HG03097 (cell line): ENCODE measurements at regions not wholly inside any gene's neighbourhood (a gene's known extent, or its start where the extent isn't known, plus 50 kb on each side); places are given as distances from the start of the nearest gene placed in this dataset.

Experiments
- ATAC-seq: cut with Tn5 transposase; IDR thresholded peaks from one replicate; pipeline ENCODE4 v1.9.1; 2021; ENCODE audit not compliant: unreplicated experiment, low FRiP score

GRCh38 chr20:7378864-7379605 lies 561.2 kb downstream of the HAO1 start:
- no peak for ATAC-seq

- no peak for ATAC-seq
Measured at GRCh38 chr20:7379621-7380220, 560.5 kb downstream of the HAO1 start.

DNA sequence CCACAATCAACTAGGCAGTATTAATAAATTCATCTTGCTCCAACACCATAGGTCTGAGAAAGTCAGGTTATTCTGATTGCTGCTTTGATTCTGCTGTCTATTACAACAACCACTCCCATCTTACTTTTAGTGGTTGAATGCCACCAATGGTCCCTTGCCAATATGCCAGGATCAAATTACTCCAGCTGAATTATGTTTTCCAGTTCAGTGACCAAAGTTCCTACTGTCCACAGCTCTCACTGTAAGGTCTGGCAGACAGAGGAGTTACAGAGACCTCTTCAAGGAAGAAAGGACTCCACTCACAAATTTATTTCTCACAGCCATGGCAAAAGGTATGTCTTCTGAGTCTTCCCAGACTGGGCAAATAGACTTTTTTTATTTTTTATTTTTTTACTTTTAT lies 557.0 kb downstream of the HAO1 start:
- no peak for ATAC-seq

DNA sequence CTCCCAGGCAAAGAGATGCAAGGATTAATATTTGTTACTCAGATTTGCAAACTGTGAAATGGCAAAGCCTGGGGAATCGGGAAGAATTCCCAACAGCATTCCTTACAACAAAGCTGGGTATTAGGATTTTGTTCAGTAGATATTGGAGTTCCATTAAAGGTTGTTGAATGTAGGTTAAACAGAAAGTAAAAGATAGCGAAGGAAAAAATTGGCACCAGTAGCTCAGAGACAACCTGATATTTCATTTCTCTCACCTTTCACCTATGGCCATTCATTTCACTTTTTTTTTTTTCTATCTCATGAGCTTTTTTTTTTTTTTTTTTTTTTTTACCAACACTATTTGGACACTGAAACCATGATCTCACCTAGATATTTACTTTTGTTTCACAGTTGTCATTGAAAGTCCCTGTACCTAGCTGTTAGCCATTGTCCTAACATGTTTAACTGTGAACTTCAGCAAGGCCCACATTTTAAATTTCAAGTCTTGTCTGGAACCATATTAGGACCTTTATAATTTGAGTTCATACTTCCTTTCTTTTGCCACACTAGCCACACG lies 552.5 kb downstream of the HAO1 start:
- ATAC-seq: no peak

GRCh38 chr20:7389216-7389615 lies 551.0 kb downstream of the HAO1 start:
- ATAC-seq: no peak

DNA sequence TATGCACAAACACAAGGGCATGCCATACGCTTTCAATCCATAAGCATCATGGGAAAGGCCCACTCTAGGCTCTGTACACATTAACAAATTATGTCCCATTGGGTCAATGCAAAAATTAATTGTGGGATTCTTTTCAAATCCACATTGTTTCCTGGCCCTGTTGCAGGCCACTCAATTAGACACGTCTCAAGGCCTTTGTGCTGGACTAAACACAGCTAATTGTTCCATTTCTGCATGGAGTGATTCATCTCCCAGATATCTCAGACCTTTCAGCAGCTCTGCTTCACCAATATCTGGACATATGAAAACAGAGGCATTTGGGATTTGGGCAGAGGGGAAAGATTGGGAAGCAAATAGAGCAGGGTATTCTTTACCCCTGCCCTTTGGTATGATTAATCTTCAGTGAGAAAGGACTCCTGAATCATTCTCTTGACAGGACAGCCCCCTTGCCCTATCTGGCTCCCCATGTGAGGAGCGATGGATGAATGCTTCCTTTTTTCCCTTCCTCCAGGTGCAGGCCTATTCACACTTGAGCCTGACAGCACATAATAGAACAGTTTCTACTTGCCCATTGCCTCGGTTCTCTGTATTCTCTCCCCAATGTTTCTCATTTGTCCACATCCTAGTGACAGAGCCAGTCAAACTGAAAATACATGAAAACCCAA lies 547.6 kb downstream of the HAO1 start:
- ATAC-seq: no peak

- no peak for ATAC-seq
Measured at GRCh38 chr20:7399114-7399513, 541.1 kb downstream of the HAO1 start.

DNA sequence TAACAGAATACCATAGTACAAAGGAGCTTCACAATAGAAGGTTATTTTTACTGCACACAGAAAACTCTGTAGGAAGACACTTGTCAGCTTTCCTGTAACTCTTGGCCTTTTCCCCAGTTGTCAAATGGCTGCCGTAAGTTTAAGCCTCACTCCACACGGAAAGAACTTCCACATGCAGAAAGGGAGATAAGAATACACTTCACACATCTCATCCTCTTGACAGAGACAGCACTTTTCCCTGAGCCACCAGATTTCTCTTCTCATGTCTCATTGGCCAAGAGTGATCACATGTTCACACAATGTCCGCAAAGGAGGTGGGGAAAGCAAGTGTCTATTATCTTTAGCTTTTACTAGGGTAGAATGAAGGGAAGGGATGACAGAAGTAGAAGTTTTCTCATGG lies 540.7 kb downstream of the HAO1 start:
- no peak for ATAC-seq

GRCh38 chr20:7406671-7407070 lies 533.6 kb downstream of the HAO1 start:
- no peak for ATAC-seq

DNA sequence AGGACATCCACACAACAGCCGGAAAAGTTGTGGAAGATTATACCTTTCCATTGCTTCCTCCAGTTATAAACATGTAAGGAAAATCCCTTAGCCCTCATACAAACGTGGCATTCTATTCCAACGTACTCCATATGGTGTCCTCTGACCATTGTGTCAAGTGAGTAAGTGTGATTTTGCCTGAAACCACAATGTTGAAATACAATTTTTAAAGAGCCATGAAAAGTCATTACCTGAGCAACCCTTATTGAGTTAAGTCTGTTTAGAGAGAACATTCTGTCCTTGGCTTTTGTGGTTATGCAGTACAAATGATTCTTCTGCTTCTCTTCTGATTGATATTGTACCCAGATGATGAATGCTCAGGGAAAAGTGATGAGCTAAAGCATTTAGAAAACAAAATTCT lies 530.1 kb downstream of the HAO1 start:
- ATAC-seq: no peak

DNA sequence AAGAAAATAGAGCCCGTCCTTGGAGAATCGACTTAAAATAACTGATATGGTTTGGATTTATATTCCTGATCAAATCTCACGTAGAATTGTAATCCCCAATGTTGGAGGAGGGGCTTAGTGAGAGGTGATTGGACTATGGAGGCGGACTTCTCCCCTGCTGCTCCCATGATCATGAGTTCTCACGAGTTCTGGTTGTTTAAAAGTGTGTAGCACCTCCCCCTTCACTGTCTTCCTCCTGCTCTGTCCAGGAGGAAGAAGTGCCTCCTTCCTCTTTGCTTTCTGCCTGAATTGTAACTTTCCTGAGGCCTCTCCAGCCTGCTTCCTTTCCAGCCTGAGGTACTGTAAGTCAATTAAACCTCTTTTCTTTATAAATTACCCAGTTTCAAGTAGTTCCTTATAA lies 529.2 kb downstream of the HAO1 start:
- ATAC-seq: no peak

DNA sequence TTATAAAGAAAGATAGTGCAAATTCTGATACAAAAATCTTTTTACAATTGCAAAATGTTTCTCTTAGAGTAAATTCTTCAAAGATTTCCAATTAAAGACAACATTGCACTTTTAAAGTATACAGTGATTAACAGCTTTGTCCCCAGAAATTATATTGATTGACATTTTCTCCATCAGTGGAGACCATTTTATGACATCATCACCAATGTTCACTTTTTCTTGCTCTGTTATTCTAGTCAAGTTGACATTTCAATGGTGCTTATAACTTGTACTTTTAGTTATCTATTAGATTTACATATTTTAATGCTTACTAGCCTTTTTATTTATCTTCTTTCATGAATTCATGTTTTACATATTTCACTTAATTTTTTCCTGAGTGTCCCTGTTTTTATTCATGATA lies 524.8 kb downstream of the HAO1 start:
- no peak for ATAC-seq

- ATAC-seq: no peak
Measured at GRCh38 chr20:7416382-7416781, 523.9 kb downstream of the HAO1 start.

DNA sequence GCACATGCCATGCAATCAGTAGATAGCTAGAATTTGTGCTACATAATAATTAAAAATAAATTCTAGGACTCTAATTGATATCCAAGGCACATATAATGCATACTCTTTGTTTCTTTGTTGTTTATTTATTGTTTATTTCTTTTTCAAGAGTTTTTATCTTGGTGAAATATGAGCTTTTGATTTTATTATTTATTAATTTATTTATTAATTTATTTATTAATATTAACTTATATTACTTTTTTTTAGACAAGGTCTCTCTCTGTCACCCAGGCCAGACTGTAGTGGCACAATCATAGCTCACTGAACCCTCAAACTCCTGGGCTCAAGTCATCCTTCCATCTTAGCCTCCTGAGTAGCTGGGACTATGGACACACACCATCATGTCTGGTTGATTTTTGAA lies 519.9 kb downstream of the HAO1 start:
- ATAC-seq: no peak

DNA sequence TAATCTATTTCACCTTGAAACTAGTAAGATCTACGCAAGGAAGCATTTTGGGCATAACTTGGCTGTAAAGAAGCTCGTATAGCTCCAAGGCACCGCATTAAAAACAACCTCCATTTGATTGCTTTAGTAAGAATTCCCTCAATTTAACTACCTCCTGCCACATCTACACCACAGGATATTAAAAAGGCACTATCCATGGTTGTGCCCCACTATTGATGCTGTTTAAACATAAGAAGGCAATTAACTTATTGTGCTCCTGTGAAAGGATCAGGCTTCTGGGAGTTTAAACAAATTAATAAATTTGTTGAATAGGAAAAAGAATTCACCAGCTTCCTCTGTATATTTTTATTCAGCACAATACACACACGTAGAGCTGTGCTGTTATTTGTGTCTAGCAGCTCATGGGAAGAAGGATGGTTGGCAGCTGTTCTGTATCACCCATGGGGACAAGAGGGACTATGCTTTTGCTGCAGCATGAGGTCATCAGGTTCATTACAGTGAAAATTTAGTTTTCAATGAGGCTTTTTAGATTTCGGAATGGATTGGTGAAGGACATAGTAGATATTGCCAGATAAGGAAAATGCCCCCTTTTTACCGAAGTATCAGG lies 513.3 kb downstream of the HAO1 start:
- ATAC-seq: no peak

- no peak for ATAC-seq
Measured at GRCh38 chr20:7428946-7429345, 511.3 kb downstream of the HAO1 start.

DNA sequence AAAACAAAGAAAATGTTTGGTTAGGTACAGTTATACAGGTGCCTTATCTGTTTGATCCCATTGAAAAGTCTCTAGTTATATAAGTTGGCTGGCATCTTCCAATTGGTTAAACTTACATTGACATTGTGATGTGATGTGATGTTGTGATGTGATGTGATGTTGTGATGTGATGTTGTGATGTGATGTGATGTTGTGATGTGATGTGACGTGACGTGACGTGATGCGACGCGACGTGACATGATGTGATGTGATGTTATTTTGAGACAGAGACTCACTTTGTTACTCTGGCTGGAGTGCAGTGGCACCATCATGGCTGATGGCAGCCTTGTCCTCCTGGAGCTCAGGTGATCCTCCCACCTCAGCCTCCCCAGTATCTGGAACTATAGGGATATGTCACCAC lies 507.6 kb downstream of the HAO1 start:
- ATAC-seq: no peak

DNA sequence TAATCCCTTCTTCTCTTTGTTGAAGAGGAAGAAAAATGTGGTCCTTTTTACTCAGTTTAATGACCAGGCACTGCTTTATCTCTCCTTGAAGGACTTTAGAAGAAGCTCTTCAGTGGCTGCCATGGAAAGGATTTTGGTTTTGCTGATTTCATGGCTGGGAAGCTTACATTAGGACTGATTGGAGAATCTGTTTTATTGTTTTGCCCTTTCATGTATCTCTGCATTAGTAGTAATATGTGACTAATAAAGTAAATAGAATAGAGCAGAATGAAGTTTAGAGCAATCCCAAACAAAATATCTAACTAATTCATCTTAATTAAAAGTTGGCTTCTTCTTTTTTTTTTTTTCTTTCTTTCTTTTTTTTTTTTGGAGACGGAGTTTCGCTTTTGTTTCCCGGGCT lies 502.9 kb downstream of the HAO1 start:
- no peak for ATAC-seq

- no peak for ATAC-seq
Measured at GRCh38 chr20:7449269-7449668, 491.0 kb downstream of the HAO1 start.

- no peak for ATAC-seq
Measured at GRCh38 chr20:7452890-7453289, 487.4 kb downstream of the HAO1 start.

- ATAC-seq: no peak
Measured at GRCh38 chr20:7454047-7454446, 486.2 kb downstream of the HAO1 start.
